Epithelial cell of esophagus (primary cell): ENCODE measurements at regions not wholly inside any gene's neighbourhood (a gene's known extent, or its start where the extent isn't known, plus 50 kb on each side); places are given as distances from the start of the nearest gene placed in this dataset.
"Not testable (repeated sequence)": the region's sequence is repeated elsewhere in the genome, so short reads cannot be mapped to it uniquely, and the experiment has no call there.

ENCODE experiments used
- DNase-seq: peaks from one replicate; pipeline ENCODE4 v3.0.0; 2010; ENCODE audit warnings: low read depth
- H3K4me3 ChIP-seq: 2 replicates; pipeline ENCODE4 v1.5.1; 2011; ENCODE audit warnings: mild to moderate bottlenecking, low read length, control low read depth
- CTCF ChIP-seq: IDR thresholded peaks from 2 replicates; pipeline ENCODE4 v1.5.1; 2011; ENCODE audit warnings: low read depth, mild to moderate bottlenecking, low read length, control low read depth, inconsistent platforms; ENCODE audit not compliant: insufficient read depth; ENCODE audit errors: missing control alignments

DNA sequence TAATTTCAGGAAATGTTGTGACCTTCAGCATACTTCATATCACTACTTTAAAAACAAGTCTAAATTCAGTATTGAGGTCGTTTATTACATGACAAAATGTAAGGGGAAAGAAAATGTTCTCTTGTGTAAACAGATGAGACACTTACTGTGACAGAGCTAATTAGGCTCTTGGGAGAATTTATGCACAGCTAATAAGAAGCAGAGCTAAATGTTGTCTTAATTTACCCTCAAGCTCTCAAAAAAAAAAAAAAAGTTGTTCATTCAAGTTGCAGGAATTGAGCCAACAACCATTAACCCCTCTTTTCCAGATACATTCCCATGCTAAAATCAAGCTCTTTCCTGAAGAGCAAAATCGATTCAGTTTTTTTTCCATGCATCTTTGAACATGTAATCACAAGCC lies 1419.4 kb downstream of the FSCB start:
- DNase-seq = no peak
- H3K4me3 ChIP-seq = no peak overlapping the region
- no peak for TF ChIP-seq CTCF

DNA sequence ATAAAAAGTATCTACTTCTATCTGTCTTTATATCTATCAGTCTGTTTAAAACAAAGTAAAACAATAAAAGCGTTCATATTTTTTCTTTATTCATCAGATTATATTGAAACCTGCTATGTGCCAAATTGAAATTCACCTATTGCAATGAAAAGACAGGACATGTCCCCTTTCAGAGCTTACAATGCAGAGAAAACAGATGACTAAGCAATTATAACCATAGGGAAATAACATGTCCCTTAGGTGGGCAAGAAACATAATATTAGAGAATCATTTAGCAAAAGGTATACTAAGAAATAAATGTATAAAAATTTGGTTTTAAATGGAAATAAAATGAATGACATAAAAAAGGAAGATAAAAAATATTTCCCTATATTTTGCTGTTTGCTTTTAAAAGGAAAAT lies 1421.3 kb downstream of the FSCB start:
- no peak for TF ChIP-seq CTCF
- no peak for DNase-seq
- H3K4me3 ChIP-seq = no peak overlapping the region

DNA sequence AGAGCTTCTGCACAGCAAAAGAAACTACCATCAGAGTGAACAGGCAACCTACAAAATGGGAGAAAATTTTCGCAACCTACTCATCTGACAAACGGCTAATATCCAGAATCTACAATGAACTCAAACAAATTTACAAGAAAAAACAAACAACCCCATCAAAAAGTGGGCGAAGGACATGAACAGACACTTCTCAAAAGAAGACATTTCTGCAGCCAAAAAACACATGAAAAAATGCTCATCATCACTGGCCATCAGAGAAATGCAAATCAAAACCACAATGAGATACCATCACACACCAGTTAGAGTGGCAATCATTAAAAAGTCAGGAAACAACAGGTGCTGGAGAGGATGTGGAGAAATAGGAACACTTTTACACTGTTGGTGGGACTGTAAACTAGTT lies 1439.7 kb downstream of the FSCB start:
- H3K4me3 ChIP-seq, DNase-seq: not testable (repeated sequence)

DNA sequence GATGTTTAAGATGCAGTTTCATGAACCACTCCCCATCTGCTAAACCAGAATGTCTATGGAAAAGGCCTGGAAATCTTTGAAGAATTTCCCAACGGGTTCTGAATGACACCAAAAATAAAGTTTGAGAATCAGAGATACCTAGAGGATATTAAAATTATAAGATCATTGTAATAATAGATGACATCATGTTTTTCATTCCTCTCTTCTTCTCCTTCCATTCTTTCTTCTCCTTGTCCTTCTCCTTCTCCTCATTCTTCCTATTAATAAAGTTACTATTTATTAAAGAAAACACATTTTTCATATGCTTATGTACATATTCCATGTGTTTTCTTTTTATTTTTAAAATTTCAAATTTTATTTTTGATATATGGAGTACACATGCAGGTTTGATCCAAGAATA lies 1449.4 kb downstream of the LRFN5 start:
- TF ChIP-seq CTCF = no peak
- no peak for DNase-seq
- no peak overlapping the region for H3K4me3 ChIP-seq

- TF ChIP-seq CTCF = no peak
- DNase-seq = no peak
- no peak overlapping the region for H3K4me3 ChIP-seq
Measured at GRCh38 chr14:43052897-43053296, 1446.2 kb downstream of the LRFN5 start.

DNA sequence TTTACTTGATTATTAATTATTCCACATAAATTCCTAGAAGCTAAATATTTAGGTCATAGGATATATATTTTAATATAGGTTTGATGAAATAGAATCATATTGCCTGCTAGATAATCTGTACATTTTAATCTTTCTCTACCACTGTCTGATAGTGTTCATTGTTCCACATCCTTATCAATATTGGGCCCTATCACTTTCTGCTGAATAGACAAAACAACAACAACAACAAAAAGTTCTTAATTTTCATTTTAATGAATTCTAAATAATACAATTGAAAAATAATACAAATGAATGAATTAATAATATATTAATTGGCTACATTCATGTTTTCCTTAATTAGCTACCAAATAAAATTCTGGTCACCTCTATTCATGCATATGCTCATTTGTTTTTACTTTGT lies 1437.2 kb downstream of the LRFN5 start:
- H3K4me3 ChIP-seq = no peak overlapping the region
- no peak for DNase-seq
- no peak for TF ChIP-seq CTCF

GRCh38 chr14:43042408-43042807 lies 1435.7 kb downstream of the LRFN5 start:
- no peak for DNase-seq
- TF ChIP-seq CTCF = no peak
- no peak overlapping the region for H3K4me3 ChIP-seq

DNA sequence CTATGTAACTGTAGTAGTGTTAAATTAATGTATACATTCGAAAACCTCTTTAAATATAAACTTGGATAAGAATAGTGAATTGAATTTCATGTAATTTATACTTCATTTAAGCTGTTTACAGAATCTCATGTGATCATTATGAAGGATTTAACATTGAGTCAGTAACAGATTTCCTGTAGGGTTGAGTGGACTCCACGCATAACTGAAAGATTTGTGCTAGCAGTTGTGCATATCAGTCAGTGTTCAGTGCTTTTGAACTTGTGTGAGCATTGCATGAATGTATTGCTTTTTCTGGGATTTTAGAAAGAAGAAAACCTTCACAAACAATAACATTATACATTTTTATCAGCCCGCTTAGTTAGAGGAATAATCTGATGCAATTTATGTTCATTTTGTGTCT lies 1435.3 kb downstream of the LRFN5 start:
- no peak for TF ChIP-seq CTCF
- DNase-seq = no peak
- H3K4me3 ChIP-seq = no peak overlapping the region
